ENCODE measurements at regions not wholly inside any gene's neighbourhood (a gene's known extent, or its start where the extent isn't known, plus 50 kb on each side); places are given as distances from the start of the nearest gene placed in this dataset.

DNA sequence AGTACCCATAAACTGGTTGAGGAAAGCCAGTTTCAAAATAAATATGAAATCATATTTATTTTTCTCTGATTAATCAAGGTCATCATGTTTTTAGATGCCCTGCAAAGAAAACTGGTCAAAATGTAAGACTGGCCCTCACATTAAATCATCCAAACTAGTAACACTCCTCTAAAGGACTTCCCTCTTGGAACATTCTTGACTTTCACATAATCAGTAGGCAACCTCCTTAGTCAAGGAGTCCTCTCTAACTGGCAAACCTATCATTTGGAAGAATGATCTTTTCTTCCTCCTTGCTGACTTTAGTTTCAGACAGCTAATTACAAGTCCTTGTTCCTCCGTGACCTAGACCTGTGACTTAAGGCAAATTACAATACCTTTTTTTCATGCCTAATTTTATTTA, 82.5 kb upstream of the DCBLD2 start:
- Mint-ChIP-seq H3K4me1 (ENCODE audit: low read depth) (peaks cover 12% of the 10 kb centered on the region), H3K9me3 (no peaks in the 10 kb centered on the region), H3K4me3 (ENCODE audit: low read depth) (no peak overlapping the region), H3K36me3 (ENCODE audit: low read depth) (no peaks in the 10 kb centered on the region), H3K27me3 (ENCODE audit: low read depth) (peaks cover 17% of the 10 kb centered on the region), H3K27ac (no peak overlapping the region)
- intact Hi-C loops (cut with micrococcal nuclease), result no loop called here
- no peak for DNase-seq (ENCODE audit: low spot score)

DNA sequence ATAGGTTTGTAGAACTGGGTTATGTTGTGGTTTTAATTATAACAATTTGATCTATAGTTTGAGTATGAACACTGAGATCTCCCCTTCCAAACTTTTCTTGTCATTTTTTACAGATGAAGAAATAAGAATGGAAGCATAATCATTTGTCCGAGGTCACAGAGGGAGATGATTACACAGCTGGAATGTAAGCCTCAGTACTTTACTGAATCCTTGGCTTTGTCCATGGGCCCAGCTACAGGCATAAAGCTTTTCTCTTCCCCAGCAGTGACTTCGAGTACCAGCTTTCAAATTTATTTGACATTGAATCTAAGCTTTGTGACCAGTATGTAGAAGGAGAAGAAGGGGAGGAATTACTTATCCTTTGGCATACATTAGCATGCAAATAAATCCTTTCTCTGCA, 80.9 kb upstream of the DCBLD2 start:
- Mint-ChIP-seq H3K27me3 (ENCODE audit: low read depth) (peaks cover 15% of the 10 kb centered on the region), H3K4me1 (ENCODE audit: low read depth) (peaks cover 24% of the 10 kb centered on the region), H3K27ac (no peak overlapping the region), H3K4me3 (ENCODE audit: low read depth) (no peak overlapping the region), H3K36me3 (ENCODE audit: low read depth) (no peaks in the 10 kb centered on the region), H3K9me3 (no peaks in the 10 kb centered on the region)
- no peak for DNase-seq (ENCODE audit: low spot score)
- intact Hi-C loops (cut with micrococcal nuclease), result no loop called here

DNA sequence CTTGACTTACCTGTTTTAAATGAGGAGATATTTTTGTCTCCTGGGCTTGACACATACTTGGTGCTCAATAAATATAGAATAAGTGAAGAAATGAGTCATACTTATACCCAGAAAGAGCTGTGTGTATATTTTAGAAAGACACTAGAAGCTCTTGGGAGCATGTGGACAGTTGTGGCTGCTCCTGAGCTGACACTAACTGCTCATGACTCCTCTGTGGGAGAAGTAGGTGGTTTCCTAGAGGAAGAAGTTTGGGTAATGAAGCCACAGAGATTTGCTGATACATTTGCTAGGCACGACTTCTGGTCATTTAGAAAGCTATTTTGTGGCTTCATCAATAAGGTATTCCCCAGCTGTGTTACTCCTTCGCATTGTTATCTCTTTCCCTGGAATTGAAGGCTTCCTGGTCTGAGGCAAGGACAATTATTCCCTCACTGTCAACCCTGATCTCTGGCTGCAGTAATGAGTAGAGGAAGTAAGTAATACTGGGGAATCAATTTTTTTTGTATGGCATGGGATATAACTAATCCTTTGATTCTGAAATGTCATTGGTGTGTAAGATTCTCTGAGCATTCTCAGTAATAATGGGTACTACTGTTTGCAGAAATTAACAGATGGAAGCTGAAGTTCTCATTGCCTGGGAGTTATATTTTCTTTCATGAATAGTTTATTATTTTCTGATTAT, 79.6 kb upstream of the DCBLD2 start:
- Mint-ChIP-seq H3K4me3 (ENCODE audit: low read depth) (no peak overlapping the region), H3K9me3 (no peaks in the 10 kb centered on the region), H3K4me1 (ENCODE audit: low read depth) (peaks cover 21% of the 10 kb centered on the region), H3K27ac (no peak overlapping the region), H3K36me3 (ENCODE audit: low read depth) (no peaks in the 10 kb centered on the region), H3K27me3 (ENCODE audit: low read depth) (peaks cover 15% of the 10 kb centered on the region)
- intact Hi-C loops (cut with micrococcal nuclease), result loop anchor here (1.0 kb wide), 1 partner anchor 10 kb away; no protein-coding TSS in a partner anchor
- DNase-seq (ENCODE audit: low spot score), result no peak

DNA sequence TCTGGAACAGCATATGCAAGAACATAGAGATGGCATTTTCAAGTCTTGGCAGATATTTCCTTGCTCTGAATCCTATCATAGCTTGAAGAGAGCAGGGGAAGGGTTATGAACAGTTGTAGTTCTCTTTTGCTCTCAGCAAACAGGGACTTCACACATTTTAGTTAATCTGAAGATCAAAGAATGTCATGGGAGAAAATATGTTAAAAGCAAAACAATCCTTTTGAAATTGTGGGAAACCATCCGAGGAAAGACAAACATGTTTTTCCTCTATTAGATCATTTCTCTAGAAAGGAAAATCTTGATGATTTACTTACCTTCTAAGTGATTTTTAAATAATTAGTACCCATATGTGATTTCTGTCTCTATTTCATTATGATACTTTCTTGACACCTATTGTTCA, 77.8 kb upstream of the DCBLD2 start:
- intact Hi-C loops (cut with micrococcal nuclease), result loop anchor here (10.0 kb wide), 2 partner anchors 384 to 454 kb away; partner anchors contain the start of genes CLDND1 and CPOX
- Mint-ChIP-seq H3K36me3 (ENCODE audit: low read depth) (no peaks in the 10 kb centered on the region), H3K4me3 (ENCODE audit: low read depth) (no peak overlapping the region), H3K9me3 (peaks cover 5% of the 10 kb centered on the region), H3K27me3 (ENCODE audit: low read depth) (peaks cover 13% of the 10 kb centered on the region), H3K27ac (no peak overlapping the region), H3K4me1 (ENCODE audit: low read depth) (peaks cover 20% of the 10 kb centered on the region)
- DNase-seq (ENCODE audit: low spot score), result no peak

DNA sequence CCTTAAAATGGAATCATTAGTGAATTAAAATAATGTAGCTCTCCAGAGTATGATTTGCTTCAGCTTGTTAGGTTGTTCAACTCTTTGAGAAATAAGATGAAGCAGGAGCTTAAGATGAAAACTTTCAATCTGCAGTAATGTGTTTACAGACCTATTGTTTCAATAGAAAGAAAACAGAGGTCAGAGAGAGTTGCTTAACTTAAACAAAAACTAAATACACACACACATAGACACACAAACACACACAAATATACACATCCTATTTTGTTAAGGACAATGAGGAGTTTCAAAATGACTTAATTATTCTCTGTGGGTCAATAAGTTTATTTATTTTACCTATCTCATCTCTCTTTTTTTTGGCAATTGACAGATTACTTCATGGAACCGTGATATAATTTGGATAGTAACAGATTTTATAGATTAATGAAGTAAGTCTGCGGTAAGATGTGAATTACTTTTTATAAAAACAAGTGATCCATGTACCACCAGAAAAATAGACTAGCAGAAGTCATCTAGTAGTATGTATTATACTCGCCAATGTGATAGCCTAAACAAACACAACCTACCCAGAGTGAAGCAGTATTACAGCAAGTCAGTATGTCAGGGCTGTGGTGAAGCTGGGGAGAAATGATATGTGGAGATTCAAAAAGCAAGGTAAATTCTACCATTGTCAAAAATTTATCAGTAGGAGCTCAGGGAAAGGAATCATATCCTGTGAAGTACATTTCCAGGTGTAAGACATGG, 76.7 kb upstream of the DCBLD2 start:
- H3K27me3 Mint-ChIP-seq (ENCODE audit: low read depth), result peaks cover 9% of the 10 kb centered on the region
- no peak for DNase-seq (ENCODE audit: low spot score)
- intact Hi-C loops (cut with micrococcal nuclease), result loop anchor here (10.0 kb wide), 2 partner anchors 383 to 453 kb away; partner anchors contain the start of genes CLDND1 and CPOX
- peaks cover 20% of the 10 kb centered on the region for H3K4me1 Mint-ChIP-seq (ENCODE audit: low read depth)
- no peak overlapping the region for H3K4me3 Mint-ChIP-seq (ENCODE audit: low read depth)
- H3K36me3 Mint-ChIP-seq (ENCODE audit: low read depth), result no peaks in the 10 kb centered on the region
- H3K9me3 Mint-ChIP-seq, result peaks cover 5% of the 10 kb centered on the region
- H3K27ac Mint-ChIP-seq, result no peak overlapping the region

DNA sequence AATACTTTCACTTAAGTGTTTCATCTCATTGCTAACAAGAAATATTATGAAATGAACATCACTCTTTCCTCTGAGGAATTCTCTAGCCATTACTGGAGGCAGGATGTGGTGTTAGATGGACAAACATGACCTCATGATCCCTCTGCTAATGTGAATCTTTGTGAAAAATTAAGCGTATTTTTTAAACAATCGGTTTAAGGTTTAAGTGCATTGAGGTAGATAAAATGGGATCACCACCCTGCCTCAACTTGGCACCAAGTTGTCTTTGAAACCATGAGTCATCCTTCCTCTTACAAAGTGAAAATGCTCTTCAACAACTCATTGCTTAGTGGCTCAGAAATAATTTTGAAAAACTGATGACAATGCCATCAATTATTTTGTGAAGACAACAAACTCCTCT, 76.0 kb upstream of the DCBLD2 start:
- Mint-ChIP-seq H3K4me1 (ENCODE audit: low read depth) (peaks cover 20% of the 10 kb centered on the region), H3K4me3 (ENCODE audit: low read depth) (no peak overlapping the region), H3K36me3 (ENCODE audit: low read depth) (no peaks in the 10 kb centered on the region), H3K27me3 (ENCODE audit: low read depth) (peaks cover 5% of the 10 kb centered on the region), H3K27ac (no peak overlapping the region), H3K9me3 (peaks cover 5% of the 10 kb centered on the region)
- intact Hi-C loops (cut with micrococcal nuclease), result loop anchor here (2.0 to 10.0 kb wide), 3 partner anchors 77 to 453 kb away; partner anchors contain the start of genes CLDND1, CPOX and DCBLD2
- DNase-seq (ENCODE audit: low spot score), result no peak

DNA sequence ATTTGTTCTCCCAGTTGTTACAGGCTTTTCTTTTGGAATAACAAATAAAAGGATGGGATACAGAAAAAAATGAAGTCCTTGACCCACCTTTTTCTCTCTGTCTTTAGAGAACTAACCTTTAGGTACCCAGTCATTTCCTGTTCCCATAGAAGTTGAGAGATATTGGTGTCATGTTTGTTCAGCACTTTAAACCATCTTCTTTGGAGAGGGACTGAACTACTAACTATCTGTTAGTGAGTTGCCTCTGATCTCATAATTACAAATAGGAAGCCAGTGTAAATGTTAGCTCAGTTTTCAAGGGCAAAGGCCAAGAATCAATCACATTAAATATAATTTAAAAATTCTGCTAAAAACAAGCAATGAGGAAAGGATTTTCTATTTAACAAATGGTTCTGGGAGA, 72.9 kb upstream of the DCBLD2 start:
- H3K9me3 Mint-ChIP-seq, result peaks cover 5% of the 10 kb centered on the region
- no peak for DNase-seq (ENCODE audit: low spot score)
- H3K4me3 Mint-ChIP-seq (ENCODE audit: low read depth), result no peak overlapping the region
- intact Hi-C loops (cut with micrococcal nuclease), result loop anchor here (10.0 kb wide), 2 partner anchors 380 to 450 kb away; partner anchors contain the start of genes CLDND1 and CPOX
- H3K27ac Mint-ChIP-seq, result no peak overlapping the region
- no peaks in the 10 kb centered on the region for H3K27me3 Mint-ChIP-seq (ENCODE audit: low read depth)
- no peaks in the 10 kb centered on the region for H3K36me3 Mint-ChIP-seq (ENCODE audit: low read depth)
- H3K4me1 Mint-ChIP-seq (ENCODE audit: low read depth), result peaks cover 18% of the 10 kb centered on the region

DNA sequence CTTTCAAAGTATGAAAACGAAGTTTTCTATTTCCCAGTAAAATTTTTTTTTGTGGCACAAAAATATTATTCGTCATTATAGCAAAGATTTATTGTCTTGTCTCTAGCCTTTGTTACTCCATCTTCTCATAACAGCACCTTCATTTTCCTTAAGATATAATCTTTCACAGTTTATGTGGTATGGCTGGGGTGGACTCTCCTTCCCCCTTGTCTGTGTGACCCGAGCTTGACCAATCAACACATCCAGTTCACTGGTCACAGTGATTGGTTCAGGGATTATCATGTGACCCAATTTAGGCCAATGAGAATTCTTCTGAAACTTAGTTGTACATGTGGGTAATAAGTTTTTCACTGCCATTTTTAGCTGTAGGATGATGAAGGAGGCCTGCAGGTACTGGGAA, 71.2 kb upstream of the DCBLD2 start:
- Mint-ChIP-seq H3K27me3 (ENCODE audit: low read depth) (no peaks in the 10 kb centered on the region), H3K4me1 (ENCODE audit: low read depth) (peaks cover 8% of the 10 kb centered on the region), H3K4me3 (ENCODE audit: low read depth) (no peak overlapping the region), H3K27ac (no peak overlapping the region), H3K9me3 (peaks cover 5% of the 10 kb centered on the region), H3K36me3 (ENCODE audit: low read depth) (no peaks in the 10 kb centered on the region)
- no peak for DNase-seq (ENCODE audit: low spot score)
- intact Hi-C loops (cut with micrococcal nuclease), result loop anchor here (10.0 kb wide), 2 partner anchors 378 to 448 kb away; partner anchors contain the start of genes CLDND1 and CPOX

DNA sequence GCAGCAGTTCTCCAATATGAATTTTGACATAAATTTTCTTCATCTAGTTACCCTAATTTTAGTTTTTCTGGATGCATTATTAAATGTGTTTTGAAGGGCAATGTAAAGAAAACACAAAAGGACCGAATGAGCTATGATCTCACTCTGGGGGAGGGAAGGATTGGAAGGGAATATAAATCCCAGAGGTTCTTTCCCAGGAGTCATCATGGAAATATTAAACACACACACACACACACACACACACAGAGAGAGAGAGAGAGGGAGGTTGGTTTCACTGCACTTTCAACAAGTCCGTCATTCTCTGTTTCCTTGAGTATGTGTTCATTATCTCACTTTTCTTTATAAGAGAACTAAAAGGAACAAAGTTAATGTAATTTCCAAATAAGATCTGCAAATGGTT, 70.7 kb upstream of the DCBLD2 start:
- Mint-ChIP-seq H3K9me3 (peaks cover 5% of the 10 kb centered on the region), H3K4me3 (ENCODE audit: low read depth) (no peak overlapping the region), H3K36me3 (ENCODE audit: low read depth) (no peaks in the 10 kb centered on the region), H3K27ac (no peak overlapping the region), H3K27me3 (ENCODE audit: low read depth) (no peaks in the 10 kb centered on the region), H3K4me1 (ENCODE audit: low read depth) (peaks cover 6% of the 10 kb centered on the region)
- no peak for DNase-seq (ENCODE audit: low spot score)
- intact Hi-C loops (cut with micrococcal nuclease), result loop anchor here (10.0 kb wide), 2 partner anchors 377 to 447 kb away; partner anchors contain the start of genes CLDND1 and CPOX

DNA sequence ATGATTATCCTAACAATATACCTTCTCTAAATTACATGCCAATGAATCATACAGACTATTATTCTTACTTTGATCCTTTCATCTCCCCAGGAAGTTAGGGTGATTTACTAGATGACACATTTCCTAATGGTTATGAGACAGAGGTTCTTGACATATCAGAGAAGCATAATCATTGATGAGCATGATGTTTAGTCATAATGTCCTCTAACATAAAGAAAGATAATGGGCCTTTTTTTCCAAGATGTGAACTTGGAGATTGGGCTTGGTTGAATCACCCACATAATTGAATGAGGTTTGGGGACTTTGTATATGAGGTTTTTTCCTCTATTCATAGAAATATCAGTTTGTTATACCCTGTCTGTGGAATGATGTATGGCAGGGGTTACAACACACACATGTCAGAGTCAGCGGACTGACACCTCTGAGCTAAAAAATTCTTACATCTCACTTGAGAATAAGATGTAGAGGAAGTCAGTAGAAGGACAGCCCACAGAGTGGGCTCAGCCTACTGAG, 69.7 kb upstream of the DCBLD2 start:
- no peaks in the 10 kb centered on the region for H3K36me3 Mint-ChIP-seq (ENCODE audit: low read depth)
- H3K4me1 Mint-ChIP-seq (ENCODE audit: low read depth), result peaks cover 6% of the 10 kb centered on the region
- H3K27ac Mint-ChIP-seq, result peak overlapping the region; percentile 12

DNA sequence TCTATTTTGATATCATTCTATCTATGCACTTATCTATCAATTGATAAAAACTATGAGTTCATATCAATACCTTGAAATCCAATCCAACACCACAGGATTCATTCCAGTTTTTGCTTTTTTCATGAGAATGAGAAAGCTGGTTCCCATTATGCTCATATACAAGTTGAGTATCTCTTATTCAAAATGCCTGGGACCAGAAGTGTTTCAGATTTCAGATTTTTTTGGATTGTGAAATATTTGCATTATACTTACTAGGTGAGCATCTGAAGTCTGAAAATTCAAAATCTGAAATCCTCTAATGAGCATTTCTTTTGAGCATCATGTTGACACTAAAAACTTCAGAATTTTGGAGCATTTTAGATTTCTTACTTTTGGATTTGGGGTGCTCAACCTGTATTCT, 67.8 kb upstream of the DCBLD2 start:
- Mint-ChIP-seq H3K27me3 (ENCODE audit: low read depth) (no peaks in the 10 kb centered on the region), H3K4me1 (ENCODE audit: low read depth) (peaks cover 6% of the 10 kb centered on the region), H3K9me3 (no peaks in the 10 kb centered on the region), H3K36me3 (ENCODE audit: low read depth) (no peaks in the 10 kb centered on the region), H3K27ac (no peak overlapping the region), H3K4me3 (ENCODE audit: low read depth) (no peak overlapping the region)
- intact Hi-C loops (cut with micrococcal nuclease), result no loop called here
- no peak for DNase-seq (ENCODE audit: low spot score)

More for the DNA sequence above, 69.7 kb upstream of the DCBLD2 start:
- no peaks in the 10 kb centered on the region for H3K27me3 Mint-ChIP-seq (ENCODE audit: low read depth)
- DNase-seq (ENCODE audit: low spot score), result no peak
- H3K9me3 Mint-ChIP-seq, result peaks cover 5% of the 10 kb centered on the region
- H3K4me3 Mint-ChIP-seq (ENCODE audit: low read depth), result no peak overlapping the region
- intact Hi-C loops (cut with micrococcal nuclease), result loop anchor here (1.0 to 10.0 kb wide), 3 partner anchors 10 to 446 kb away; partner anchors contain the start of genes CLDND1 and CPOX

DNA sequence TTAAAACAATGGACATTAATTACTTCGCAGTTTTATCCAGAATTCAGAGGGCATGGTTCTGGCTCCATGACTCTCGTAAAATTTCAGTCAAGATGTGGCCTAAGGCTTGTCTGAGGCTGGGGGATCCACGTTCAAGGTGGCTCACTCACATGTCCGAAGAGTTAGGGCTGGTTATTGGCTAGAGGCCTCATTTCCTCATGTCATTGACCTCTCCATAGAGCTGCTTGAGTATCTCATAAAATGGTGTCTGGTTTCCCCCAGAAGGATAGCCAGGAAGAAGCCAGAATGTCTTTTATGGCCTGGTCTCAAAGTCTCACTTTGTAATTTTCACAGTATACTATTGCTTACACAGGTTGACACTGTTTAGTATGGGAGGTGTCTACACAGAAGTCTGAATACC, 67.3 kb upstream of the DCBLD2 start:
- H3K27ac Mint-ChIP-seq, result no peak overlapping the region
- H3K4me3 Mint-ChIP-seq (ENCODE audit: low read depth), result no peak overlapping the region
- intact Hi-C loops (cut with micrococcal nuclease), result no loop called here
- H3K9me3 Mint-ChIP-seq, result no peaks in the 10 kb centered on the region
- no peaks in the 10 kb centered on the region for H3K36me3 Mint-ChIP-seq (ENCODE audit: low read depth)
- DNase-seq (ENCODE audit: low spot score), result no peak
- peaks cover 2% of the 10 kb centered on the region for H3K27me3 Mint-ChIP-seq (ENCODE audit: low read depth)
- H3K4me1 Mint-ChIP-seq (ENCODE audit: low read depth), result peaks cover 6% of the 10 kb centered on the region

DNA sequence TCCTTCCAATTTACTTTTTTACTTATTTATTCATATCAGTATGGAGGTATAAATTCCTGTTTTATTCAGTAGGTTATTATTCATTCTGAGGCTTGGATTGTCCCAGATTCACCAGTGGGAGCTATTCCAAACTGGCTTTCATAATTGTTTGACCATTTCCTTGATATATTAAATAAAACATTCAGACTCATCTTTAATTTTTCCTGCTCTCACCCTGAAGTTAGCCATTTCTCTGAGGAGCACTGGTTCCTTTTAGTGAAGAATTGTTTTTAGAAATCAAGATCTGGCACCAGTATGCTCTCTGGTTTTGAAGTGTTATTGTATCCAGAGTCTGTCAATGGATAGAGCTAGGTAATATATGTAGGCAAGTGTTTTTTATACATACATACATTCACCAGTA, 66.9 kb upstream of the DCBLD2 start:
- no peak for DNase-seq (ENCODE audit: low spot score)
- H3K36me3 Mint-ChIP-seq (ENCODE audit: low read depth), result no peaks in the 10 kb centered on the region
- no peak overlapping the region for H3K27ac Mint-ChIP-seq
- intact Hi-C loops (cut with micrococcal nuclease), result no loop called here
- H3K4me1 Mint-ChIP-seq (ENCODE audit: low read depth), result peaks cover 6% of the 10 kb centered on the region
- H3K27me3 Mint-ChIP-seq (ENCODE audit: low read depth), result peaks cover 2% of the 10 kb centered on the region
- H3K9me3 Mint-ChIP-seq, result no peaks in the 10 kb centered on the region
- no peak overlapping the region for H3K4me3 Mint-ChIP-seq (ENCODE audit: low read depth)

All from activated T-helper 2 cell treated with anti-CD3 and anti-CD28 coated beads, Interferon-gamma antibody, Interleukin-2, Interleukin-4, amounts not matched to agents 10 μg/mL and 5 μg/mL and 100 μg/mL, durations not matched to agents 14 hours and 24 hours and 36 hours (primary cell).